ENCODE measurements at regions not wholly inside any gene's neighbourhood (a gene's known extent, or its start where the extent isn't known, plus 50 kb on each side); places are given as distances from the start of the nearest gene placed in this dataset.
"Not testable (repeated sequence)": the region's sequence is repeated elsewhere in the genome, so short reads cannot be mapped to it uniquely, and the experiment has no call there.

DNA sequence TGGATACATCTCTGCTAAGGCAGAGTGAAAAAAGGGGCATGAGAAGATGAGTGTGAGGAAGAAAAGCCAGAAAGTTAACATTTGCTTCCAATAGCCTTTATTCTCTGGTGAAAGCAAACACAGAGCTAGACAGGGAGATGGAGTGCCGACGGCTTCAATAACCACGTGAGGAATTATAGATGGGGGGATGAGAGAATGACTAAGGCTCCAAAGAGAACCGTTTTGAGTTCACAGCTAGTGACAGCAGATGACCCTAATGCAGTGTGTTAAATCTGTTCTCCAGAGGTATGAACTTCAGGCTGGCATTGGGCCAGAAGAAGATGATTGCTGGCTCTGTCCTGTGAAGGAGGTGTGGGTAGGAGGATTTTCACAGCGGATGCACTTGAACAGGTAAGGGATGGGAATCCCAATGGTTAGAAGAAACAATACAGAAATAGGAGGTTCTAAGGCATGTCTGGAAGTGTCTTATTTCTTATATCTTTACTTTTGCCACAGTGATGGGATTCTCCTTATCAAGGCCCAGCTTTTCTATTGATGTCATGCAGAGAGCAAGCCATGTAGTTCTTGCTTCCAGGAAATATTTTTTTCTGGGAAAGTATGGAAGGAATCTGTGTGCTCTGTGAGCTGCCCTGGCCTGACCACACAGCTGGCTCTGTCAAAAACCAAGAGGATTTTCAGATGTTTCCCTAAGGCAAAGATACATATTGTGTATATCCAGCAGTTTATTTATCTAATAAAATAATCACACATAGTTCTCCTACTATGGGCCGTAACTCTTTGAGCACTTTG, 573.8 kb downstream of the LTN1 start:
- DNase-seq (ENCODE audit: low spot score): no peak

DNA sequence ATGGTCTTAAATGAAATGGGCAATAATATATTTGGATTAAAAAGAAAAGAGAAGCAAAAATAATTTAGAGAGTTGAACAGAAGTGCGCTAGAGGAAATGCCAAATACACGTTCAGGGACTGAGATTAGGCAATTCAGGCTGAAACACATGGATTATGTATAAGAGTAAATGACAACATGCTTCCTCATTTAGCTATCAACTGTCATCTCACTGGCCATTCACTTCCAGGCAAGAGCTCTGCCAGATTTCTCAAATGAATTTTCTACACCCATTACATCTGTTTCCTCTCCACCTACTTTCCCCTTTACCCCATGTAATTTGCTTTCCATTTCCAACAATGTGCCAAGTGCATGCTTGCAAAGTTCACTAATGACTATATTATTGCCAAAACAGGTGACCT, 582.4 kb downstream of the LTN1 start:
- DNase-seq (ENCODE audit: low spot score): no peak

DNA sequence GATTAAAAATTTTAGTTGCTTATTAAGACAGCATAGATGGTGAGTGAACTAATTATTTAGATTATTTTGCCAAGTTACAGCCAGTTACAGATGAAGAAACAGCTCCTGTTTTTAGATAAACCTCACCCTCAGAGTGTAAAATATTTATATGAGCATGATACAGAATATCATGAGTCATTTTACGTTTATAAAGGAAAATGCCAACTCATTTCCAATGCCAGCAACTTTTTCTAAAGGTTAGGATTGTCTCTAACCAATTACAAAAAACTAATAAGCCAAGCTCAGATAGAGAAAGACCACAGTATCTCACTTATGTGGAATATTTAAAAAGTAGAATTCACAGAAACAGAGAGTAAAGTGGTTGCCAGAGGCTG, 590.1 kb downstream of the LTN1 start:
- DNase-seq (ENCODE audit: low spot score): no peak

- no peak for DNase-seq (ENCODE audit: low spot score)
These were observed 595.6 kb downstream of the LTN1 start for GRCh38 chr21:28397040-28397439.

DNA sequence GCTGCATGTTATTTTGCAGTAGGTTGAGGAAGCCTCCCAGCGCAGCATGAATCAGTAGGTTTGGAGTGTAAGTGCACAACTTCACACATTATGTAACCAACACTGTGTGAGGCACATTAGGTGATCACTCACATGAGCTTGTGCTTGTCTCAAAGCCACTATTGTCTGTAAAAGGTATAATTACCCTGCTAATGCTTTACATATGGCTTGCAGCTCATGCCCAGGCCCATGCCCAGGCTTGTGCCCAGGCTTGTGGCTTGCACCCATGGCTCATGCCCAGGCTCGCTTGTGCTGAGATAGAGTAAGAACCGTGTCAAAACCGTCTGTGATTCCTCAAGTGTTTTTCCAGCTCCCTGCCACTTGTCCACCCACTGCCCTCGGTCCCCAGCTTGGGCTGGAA, 596.3 kb downstream of the LTN1 start:
- no peak for DNase-seq (ENCODE audit: low spot score)

GRCh38 chr21:28393279-28393678, 599.4 kb downstream of the LTN1 start:
- DNase-seq (ENCODE audit: low spot score): no peak

DNA sequence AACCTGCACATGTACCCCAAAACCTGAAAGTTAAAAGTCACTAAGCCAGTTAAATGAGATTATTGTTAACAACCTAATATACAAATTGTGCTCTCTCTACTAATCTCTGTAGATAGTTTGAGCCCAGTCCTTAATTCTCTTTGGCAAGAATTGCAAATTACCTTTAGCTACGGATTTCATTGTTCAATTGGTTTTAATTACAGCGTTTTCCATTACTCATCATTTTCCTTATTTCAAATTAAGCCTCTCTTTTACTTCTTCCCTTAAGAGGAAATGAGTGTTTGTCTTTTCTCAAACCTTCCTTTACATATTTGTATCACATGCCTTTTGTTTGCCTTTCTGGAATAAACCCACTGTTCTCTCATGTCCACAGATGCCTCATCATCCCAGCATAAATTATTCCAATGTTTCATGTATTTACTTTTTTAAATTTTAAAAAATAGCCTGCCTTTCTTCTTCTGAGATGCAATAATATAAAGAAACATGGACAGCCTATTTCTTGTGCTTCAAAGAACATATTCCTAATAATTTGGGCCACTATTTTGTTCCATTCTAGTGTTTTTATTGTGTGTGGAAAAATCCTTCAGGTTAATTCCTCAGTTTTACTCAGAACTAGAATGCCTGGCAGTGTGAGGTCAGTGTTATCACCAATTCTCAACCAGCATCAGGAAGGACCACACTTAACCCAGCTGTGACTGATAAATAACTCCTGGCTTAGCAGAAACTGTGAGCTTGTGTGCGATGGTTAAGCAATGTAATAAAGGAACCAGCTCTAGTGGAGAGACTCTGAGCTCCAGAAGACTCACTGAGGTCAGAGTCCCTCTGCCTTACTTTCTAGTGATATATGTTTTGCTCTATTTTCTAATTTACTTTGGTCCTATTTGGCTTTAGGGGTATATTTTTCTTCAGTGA, 600.5 kb downstream of the LTN1 start:
- no peak for DNase-seq (ENCODE audit: low spot score)

DNA sequence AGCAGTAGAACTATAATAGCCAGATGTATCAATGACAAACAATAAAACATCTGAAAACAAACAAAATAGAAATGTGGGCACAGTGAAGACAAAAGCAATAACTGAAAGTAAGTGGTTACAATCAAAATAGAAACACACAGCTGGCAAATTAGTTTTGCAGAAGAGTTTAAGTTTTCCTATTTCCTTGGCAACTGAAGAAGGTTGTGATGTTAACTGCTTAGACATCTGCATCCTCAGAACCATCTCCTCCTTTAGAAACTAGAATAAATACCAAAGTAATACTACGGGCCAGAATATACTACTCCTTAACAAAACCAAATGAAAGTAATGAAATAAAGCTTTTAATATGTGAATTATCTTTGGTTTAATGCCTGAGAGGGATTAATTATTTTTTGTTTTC, 605.5 kb downstream of the LTN1 start:
- DNase-seq (ENCODE audit: low spot score): no peak

DNA sequence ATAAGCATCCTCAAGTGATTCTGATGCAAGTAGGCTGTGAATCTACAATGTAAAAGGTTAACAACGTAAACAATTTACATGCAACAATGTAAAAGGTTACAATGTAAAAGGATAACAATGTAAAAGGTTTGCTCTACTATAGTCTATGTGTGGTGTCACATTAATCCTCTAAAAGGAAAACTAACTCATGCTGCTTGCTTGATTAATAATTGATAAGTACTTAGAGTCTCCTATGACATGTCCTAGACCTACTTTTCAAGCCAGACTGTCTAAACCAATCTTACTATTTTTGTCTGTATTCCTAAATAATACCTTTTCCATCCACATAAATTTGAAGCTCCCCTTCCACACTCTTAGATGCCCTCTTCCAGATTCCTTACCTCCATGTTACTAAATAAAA, 606.8 kb downstream of the LTN1 start:
- DNase-seq (ENCODE audit: low spot score): no peak

DNA sequence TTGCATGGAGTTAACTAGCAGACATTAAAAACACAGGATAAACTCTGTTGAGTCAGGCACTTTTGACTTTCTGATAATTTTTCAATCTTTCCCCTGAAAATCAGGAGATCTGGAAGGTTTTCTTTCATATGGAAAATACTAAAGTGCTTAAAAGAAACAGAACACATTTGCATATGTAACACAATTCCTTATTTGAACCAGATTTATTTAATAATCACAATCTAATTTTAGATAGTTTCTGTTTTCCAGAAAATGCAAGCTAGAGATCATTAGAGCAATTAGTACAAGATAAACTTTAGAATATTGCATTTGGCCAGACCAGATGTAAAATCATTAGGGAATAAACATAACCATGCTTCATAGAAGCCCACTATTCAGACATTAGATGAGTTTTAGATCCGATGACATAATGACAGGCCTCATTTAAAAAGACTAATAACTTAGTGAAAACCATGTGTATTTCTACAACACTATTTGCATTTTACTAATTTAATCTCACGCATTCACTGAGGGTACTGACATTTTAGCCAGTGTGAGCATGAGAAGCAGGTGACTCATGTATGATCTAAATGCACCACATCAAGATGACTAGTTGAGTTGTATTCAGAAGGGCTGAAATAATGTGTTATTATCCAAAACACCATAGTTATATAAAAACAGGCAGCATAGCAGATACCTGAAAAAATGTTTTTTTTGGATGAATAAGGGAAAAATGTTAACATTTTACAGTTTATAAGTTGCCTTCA, 611.5 kb downstream of the LTN1 start:
- DNase-seq (ENCODE audit: low spot score): not testable (repeated sequence)

GRCh38 chr21:28380241-28380640, 612.4 kb downstream of the LTN1 start:
- no peak for DNase-seq (ENCODE audit: low spot score)

DNA sequence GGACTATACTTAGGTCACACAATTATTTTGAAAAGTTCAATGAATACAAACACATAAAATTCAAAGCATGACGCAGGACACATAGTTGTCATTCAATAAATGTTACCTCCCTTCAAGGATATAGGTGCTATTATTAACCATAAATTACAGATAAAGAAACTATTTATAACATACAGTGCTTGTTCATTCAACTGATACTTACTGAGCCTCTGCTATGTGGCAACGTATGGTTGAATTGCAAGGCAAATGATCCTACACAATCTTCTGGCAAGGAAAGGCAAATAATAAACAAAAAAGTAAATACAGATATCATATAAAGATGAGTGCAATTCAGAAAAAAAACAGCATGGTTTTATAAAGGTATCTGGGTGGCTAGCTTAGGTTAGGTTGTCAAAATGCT, 614.7 kb downstream of the LTN1 start:
- no peak for DNase-seq (ENCODE audit: low spot score)

GRCh38 chr21:28375708-28376385, 616.8 kb downstream of the LTN1 start:
- DNase-seq (ENCODE audit: low spot score): no peak

DNA sequence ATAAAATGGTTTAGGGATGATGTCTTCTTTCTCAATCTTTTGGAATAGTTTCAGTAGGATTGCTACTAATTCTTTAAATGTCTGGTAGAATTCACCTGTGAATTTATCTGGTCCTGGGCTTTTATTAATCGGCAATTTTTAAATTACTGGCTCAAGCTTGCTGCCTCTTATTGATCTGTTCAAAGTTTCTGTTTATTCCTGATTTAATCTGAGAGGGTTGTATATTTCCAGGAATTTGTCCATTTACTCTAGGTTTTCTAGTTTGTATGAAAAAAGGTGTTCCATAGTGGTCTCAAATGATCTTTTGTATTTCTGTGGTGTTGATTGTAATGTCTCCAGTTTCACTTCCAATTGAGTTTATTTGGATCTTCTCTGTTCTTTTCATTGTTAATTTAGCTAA, 617.8 kb downstream of the LTN1 start:
- DNase-seq (ENCODE audit: low spot score): no peak

DNA sequence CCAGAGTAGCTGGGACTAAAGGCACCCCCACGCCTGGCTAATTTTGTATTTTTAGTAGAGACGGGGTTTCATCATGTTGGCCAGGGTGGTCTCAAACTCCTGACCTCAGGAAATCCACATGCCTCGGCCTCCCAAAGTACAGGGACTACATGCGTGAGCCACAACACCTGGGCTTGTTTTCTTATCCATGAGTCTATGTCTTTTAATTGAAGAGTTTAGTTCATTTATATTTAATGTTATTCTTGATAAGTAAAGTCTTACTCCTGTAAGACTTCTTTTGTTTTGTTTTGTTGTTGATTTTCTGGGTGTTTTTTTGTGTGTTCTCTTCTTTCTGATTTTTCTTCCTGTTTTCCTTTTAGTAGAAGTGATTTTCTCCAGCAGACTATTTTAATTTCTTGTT, 621.0 kb downstream of the LTN1 start:
- DNase-seq (ENCODE audit: low spot score): no peak

GRCh38 chr21:28359300-28359699, 633.4 kb downstream of the LTN1 start:
- DNase-seq (ENCODE audit: low spot score): no peak

DNA sequence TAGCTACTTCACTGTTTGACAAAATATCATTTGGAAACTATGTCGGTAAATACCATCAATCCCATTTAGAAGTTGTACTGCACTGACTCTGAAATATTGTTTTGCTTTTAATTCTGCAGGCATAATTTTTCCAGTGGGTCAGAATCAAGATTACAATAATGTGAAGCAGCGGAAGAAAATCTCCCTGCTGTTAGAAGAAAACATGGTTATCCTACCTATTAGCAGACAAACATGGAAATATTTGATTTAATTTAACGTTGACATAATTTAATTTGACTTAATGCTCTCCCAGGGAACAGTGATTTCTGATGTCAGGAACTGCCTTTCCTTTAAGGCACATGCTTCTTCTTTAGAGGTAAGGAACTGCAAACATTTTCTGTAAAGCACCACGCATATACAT, 634.0 kb downstream of the LTN1 start:
- no peak for DNase-seq (ENCODE audit: low spot score)

GRCh38 chr21:28358170-28358569, 634.5 kb downstream of the LTN1 start:
- no peak for DNase-seq (ENCODE audit: low spot score)

- no peak for DNase-seq (ENCODE audit: low spot score)
These were observed 634.9 kb downstream of the LTN1 start for GRCh38 chr21:28357743-28358142.

- DNase-seq (ENCODE audit: low spot score): no peak
These were observed 636.3 kb downstream of the LTN1 start for GRCh38 chr21:28356422-28356821.

DNA sequence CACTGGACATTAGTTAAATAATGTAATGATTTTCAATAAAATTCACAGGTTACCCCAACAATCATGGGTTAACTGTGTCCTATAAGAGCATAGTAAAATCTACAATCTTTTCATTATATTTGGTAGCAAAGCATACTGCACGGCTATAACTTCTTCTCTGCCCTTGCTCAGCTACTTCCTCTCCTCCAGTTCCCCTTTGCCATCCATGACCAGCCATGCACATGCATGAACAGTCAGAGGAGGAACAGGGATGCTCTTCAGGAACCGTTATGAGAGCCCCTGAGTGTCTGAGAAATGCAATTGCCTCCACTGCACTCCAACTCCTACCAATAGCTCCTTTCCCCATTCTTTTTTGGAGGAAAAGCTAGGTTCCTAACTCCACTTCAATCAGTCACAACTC, 646.7 kb downstream of the LTN1 start:
- no peak for DNase-seq (ENCODE audit: low spot score)

- no peak for DNase-seq (ENCODE audit: low spot score)
These were observed 647.7 kb downstream of the LTN1 start for GRCh38 chr21:28344985-28345384.

Data from RKO (cell line).